ENCODE measurements at regions not wholly inside any gene's neighbourhood (a gene's known extent, or its start where the extent isn't known, plus 50 kb on each side); places are given as distances from the start of the nearest gene placed in this dataset.

DNA sequence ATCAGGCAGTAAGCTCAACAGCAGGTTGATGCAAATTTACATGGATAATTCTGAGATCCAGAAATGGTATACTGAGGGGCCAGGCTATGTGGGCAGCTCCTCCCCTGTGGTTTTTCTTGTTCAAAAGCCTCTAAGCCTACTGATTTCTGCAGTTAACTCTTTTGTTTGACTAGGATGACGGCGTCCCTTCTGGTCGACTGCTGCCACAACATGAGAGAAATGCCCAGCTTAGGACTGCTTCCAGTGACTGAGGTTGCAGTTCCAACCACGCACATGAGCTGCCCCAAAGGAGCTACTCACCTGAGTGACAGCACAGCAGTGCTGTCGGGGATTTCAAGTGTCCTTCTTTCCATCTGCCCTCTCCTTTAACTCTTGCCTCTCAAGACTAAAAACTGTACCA is 973.0 kb upstream of the GHITM start:
- peak; percentile 0 for DNase-seq

DNA sequence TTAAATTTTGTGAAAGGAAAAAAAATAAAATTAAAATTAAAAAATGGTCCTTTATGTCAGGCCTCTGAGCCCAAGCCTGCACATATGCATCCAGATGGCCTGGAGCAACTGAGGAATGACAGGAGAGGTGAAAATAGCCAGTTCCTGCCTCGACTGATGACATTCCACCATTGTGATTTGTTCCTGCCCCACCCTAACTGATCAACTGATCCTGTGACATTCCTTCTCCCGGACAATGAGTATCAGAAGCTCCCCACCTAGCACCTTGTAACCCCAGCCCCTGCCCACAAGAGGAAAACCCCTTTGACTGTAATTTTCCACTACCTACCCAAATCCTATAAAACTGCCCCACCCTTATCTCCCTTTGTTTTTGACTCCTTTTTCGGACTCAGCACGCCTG is 972.2 kb upstream of the GHITM start:
- DNase-seq = no peak

DNA sequence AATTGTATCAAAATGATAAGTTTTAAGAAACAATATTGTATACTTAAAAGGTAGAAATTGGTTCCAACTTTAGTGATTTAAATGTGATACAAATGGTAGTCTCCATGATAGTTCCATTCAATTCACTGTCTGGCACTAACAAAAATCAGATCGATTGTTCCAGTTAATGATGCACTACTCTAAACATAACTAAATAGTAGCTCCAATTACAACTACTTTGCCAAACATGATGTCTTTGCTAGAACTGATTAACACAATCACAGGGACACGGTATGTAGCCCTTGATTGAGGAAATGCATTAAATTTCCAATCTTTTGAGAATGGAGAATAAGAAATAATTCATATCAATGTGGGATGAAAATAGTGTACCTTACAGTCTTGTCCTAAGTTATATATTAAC is 962.4 kb upstream of the GHITM start:
- DNase-seq = no peak

DNA sequence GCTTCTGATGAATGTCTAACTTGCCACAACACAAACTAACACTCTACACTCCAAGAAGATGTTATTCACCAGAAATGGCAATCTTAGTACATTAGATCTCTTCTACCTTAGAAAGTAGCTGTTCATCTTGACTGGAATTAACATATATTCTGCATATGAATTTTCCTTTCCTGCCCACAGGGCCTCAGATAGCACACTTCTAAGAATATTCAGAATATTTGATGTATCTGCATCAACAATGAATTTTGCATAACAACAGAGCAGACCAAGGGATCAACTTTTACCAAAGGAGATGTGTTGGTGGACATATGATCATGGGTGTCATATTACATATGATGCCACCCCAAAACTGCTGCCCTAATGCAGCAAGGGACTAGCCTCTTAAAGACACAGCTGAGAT is 960.8 kb upstream of the GHITM start:
- DNase-seq = no peak

DNA sequence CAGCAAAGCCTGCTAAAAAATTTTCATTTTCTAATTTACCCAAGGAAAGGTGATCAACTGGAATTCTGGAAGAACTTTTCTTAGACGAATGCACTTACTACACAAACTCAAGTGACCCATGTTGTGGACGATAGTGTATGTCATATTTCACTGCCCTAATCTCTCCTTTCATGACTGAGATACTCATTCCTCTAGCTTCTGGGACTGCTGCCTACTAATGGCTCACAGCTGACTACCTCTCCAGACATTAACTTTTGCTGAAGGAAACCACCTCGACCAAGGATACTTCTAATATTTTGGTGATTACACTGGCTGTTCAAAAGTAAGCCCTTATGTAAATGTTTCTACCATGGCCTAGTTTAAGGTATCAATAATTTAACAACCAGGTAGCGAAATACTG is 959.9 kb upstream of the GHITM start:
- no peak for DNase-seq

DNA sequence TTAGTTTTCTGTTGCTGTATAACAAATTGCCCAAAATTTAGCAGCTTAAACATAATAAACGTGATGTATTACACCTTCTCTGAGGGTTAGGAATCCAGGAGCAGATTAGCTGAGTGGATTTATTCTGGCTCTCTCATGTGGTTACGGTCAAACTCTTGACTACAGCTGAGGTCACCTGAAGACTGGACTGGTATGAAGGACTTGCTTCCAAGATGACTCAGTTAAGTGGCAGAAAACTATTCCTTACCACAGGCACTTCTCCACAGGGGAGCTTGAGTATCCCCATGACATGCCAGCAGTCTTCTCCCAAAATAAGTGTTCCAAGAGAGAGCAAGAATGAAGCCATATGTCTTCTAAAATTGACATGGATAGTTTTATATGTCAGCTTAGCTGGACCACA is 957.2 kb upstream of the GHITM start:
- no peak for DNase-seq

DNA sequence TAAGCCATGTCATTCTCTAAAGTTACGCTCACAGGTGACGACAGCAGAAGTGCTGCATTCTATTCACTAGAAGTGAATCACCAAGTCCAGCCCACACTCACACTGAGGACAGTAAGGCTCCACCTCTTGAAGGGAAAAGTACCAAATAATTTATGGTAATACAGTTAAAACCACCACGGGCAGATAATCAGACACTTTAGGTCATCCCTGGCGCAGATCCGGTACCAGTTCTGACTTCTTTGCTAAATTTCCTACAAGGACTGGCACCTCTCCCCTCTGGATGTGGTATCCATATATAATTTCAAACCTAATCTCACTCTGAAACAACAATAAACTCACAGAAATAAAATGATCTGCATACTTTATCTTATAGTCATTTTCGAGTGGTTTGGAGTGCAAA is 954.7 kb upstream of the GHITM start:
- DNase-seq = no peak

DNA sequence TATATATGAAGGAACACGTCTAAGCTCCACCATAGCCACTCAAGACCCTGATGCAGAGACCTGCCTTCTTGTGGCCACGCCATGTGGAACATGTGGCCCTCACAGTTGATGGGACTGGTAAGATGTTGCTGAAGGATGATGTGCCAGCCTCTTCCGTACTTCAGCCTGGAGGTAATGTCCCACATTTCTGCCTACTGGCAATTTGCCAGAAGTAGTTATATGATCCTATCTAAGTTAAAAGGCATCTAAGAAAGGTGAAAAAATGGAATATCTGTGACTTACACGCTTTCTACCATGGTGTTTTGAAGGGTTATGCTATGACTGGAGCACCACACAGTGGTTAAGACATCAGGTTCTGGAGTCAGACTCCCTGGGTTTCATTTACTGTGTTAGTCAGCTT is 948.7 kb upstream of the GHITM start:
- DNase-seq = no peak

DNA sequence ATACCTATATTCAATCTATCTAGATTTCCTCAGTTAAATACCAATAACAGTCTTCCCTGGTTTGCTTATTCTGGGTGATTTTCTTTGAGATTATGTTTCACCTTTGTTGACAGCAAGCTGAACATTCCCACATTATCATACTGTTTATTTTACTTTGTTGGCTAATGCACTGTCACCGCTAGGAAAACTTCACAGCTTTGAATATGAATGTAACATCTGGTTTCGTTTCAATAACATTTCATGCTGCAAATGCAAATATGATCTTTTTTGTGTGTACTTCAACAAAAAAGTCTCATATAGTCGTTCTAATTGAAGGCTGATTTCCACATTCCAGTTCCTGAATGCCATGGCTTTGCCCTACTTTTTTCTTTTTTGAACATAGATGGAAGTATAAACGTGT is 946.3 kb upstream of the GHITM start:
- no peak for DNase-seq

DNA sequence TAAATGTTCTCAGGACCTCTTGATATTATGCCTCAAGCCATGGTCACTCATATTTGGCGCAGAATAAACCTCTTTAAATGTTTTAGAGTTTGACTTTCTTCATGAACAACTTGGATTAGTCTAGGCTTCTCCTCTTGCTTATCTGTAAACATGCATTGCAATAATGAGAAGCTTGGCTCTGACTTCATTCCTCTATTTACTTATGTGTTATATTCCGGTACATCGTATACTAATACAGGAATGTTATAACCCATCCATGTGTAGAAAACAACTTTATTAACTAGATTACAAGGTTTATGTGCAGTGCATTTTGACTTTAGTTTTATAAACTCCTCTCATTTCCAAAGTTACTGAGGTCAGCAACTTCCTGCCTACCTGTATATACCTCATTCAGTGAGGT is 944.3 kb upstream of the GHITM start:
- no peak for DNase-seq

DNA sequence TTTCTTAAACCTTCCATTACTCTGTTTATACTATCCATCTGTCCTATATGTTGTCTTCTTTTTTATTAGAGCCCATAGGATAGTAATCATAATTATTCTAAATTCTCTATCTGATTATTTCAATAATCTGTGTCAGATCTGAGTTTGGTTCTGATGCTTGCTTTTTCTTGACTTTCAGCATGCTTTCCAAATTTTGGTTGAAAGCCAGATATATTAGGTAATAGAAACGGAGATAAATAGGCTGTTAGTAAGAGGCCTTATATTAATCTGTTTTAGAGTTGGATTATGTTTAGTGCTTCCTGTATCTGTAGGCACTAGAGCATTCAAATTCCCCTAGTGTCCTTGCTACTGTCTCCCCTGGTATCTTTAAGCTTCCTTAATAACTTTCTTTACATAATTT is 939.9 kb upstream of the GHITM start:
- no peak for DNase-seq

DNA sequence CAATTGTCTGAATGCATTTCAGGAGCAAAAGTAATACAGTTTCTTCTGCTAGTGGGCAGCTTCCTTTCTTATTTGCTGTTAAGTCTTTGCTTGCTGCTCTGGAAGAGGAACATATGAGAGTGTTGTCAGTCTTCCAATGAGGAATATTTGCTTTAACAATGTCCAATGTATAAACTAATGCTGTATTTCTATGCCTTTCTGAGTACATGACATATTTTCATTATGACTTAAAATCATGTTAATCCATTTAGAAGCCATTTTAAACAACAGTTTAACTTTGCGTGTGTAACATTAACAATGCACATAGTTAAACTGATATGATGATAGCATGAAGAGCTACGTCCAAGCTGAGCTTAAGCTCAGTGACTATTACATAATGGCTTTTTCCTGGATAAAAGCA is 933.4 kb upstream of the GHITM start:
- DNase-seq = no peak

DNA sequence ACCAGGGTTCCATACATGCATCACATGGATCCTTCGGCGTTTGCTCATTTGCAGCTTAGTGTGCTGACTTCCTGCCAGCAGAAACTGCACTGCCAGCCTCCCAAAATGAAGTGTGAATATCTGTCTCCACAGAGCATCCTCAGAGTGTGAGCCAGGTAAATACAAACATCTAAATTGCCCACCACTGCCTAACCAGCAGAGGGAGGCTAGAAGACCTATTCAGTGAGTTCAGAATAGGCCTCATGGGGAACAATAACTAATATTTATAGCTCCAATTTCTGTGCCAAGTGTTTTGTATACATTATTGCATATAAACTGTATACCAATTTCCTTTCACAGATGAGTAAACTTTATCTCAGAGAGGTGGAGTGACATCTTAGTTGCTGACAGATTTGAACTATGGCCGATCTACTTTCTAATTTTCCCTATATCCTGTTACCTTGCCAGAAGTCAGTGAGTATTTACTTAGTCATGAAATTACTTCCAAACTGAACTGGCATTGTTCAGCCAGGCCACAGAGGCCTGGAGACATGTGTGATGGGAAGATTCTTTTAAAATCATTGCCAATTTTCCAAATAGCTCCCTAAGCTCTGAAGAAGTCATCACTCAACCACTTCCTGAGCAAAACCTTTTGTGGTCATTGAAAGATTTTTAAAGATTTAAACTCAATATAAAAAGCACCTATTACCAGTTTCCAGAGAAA is 926.5 kb upstream of the GHITM start:
- DNase-seq = no peak

DNA sequence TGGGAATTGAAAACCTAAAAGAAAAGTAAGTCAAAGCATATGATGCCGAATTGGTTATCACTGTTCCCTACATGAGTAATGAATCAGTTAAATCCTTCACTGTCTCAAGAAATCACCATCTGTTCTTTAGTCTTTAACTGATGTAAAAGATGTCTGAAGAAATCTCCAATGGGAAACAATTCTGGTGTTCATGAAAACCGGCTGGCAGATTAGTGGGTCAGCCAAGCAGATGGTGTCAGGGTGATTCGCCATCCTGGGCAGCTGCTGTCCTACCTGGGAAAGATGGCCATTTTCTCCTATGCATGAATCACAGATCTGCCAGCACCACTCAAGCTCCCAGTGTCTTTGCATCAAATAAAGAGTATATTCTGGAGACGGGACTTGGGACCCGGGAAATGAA is 925.2 kb upstream of the GHITM start:
- DNase-seq = no peak

DNA sequence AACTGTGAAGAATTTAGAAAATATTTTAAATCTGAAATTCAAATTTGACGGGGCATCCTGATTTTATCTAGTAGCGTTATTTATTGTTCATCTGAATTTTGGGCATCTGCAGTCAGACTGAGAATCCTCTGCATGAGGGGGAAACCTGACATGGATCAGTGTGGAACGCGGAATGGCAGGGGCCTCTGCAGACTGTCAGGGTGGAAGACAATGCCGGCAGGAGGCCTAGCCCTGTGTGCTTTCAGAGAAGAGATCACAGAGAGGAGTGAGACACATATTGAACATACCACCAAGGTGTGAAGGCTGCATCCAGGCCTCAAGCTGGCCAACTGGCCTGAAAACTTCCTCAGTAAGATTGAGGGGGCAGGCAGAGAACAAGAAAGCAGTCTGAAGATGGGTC is 921.1 kb upstream of the GHITM start:
- no peak for DNase-seq

DNA sequence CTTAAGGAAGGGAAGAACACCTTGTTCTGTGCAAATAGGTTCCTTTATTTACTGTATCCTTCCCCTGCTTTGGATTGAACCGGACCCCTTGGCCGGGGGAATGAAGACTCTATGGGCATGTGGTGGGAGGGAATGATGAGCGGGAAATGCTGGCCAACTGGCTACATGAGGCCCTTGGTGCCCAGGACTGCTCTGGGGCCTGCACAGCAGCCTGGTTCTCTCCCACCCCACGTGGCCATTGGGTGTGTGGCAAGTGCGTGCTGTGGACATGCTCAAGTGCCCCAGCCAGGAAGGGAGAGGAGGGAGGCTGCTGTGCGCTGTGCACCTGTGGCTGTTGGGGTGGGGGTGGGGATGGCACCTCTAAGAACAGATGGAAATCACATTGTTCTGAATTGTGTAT is 917.0 kb upstream of the GHITM start:
- DNase-seq = no peak

DNA sequence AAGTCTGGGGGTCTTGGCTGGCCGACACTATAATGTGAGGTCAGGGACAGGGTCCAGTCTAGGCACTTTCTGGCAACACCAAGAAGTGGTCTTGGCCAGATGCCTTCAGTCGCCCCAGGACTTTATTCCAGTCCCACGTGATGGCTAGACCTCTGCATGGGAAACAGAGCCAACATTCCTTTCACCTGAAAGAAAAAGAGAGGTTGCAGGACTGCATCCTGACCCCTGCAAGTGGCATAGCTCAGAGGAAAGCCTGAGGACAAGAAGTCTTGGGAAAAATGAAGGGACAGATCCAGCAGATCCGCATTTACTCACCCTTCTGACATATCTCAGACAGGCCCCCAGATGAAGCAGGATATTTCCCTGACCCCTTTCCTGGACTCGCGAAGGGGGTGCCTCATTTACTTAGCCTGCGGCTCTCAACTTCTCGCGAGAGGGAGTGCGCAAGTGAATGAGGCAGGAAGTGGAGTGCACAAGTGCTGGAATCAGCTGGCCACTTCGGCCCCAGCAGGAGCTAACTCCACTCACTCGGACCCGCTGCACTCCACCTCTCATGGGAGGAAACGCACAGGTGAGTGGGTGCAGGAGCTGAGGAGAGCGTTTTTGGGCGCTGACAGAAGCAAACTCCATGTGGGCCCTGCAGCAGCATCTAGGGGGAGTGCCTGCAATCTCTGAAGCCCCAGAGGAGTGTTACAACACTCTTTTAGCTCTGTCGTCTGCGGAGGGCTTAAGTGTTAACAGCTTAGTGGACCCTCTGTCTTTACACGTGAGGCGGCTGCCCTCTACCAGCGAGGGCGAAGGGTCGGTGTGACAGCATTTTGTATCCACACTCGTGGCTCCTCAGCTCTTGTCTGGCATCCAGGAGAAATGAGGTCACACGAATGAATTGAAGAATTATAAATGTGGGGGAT is 916.2 kb upstream of the GHITM start:
- no peak for DNase-seq

DNA sequence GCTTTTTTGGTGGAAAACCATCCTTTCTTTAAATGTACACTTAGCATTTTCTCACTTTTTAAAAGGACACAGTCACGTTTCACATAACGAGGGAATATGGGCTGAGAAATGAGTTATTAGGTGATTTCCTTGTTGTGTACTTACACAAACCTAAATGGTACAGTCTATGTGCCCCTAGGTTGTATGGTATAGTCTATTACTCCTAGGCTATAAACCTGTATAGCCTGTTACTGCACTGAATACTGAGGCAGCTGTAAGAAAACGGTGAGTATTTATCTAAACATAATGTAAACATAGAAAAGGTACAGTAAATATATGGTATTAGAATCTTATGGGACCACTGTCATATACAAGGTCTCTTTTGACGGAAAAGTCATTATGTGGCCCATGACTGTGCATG is 913.5 kb upstream of the GHITM start:
- DNase-seq = no peak

DNA sequence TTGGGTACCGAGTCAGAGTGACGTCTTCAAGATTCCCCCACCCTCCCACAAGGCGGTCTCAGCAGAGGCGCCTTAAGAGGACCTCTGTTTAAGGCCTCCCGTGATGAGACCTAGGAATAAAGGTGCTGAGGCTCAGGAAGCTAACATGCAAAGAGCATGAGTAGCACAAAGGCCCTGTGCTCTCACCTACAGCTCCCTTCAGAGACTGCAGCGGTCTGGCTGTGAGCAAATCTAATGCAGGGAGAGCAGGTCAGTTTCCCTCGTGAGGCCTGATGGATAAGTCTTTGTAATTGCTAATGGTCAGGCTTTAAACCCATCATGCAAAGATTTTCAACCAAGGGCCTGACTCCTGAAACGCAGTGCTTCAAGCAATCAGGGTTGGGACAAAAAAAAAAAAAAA is 909.3 kb upstream of the GHITM start:
- DNase-seq = no peak

DNA sequence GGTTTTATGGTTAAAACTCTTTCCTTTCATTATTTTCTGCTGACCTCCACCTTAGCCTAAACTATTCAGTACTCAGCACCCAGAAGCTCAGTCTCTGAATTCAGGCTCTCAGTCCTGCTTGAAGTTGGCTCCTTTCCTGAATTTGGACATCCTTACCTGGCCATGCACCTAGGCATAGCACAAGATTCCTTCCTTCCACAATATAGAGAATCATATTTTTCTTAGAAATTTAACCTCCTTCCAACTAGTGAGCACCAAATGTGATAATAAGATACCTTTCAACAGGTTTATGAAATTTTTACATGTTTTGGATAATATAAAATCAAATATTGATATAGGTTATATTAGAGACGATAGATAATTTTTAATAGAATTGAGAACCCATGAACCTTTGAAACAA is 905.6 kb upstream of the GHITM start:
- no peak for DNase-seq

DNA sequence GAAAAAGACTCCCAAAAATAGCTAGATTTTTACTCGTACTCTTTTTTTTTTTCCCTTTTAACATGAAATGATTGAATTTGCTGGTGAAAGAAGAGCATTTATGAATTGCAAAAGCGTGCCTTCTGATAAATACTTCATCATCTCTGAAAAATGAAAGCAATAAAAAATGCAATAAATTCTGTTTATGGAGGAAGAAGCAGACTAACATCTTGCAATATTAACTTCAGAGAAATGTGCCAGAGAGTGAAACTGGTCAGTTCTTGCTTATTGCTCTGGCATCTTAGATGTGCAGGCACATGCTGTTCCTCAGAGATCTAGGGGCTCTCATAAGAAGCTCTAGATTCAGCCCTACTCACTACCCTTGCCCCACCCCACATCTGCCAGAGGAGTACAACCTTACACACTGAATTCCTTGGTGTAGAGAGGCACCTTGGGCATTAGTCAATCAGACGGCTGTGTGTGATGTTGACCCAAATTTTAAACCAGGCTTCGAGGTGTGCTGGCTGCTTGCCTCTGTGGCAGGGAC is 891.1 kb upstream of the GHITM start:
- DNase-seq = no peak

DNA sequence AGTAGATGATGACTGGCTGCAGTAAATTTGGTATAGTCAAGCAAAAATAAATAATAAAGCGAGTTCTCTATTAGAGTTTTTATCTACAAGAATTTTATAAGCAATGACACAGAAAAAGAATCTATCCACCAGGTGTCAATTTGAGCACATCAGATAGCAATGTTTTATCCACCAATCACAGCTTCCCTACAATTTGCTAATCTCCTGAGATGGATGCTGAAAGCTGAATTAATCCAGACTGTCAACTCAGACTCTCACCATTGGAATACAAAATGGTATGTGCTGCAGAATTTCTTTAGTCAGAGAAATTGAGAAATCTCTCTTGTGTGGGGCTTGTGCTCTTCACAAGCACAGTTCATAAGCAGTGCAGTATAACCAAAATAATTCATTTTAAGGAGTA is 888.9 kb upstream of the GHITM start:
- DNase-seq = no peak

DNA sequence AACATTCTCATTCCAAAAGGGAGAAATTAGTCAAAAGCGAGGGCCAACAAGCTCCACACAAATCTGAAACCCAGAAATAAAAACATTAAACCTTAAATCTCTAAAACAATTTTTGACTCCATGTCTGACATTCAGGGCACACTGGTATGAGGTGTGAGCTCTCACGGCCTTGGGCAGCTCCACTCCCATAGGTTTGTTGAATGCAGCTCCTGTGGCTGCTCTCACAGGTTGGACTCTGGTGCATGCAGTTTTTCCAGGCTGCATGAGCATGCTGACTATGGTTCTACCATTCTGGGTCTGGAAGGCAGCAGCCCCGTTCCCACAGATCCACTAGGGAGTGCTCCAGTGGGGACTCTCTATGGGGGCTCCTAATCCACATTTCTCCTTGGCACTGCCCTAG is 887.1 kb upstream of the GHITM start:
- DNase-seq = no peak

DNA sequence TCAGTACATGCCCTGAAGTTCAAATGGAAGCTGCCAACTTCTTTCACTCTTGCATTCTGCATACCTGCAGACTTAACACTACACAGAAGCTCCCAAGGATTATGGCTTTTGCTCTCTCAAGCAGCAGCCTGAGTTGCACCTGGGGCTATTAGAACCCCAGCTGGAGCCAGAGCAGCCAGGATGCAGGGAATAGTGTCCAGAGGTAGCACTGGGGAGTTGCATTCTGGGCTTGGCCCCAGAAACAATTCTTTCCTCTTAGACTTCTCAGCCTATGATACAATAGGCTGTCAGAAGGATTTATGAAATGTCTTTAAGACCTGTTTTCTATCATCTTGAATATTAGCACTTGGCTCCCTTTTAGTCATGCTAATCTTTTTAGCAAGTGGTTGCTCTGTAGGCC is 886.7 kb upstream of the GHITM start:
- DNase-seq = no peak

Data from hematopoietic multipotent progenitor cell treated with erythropoietin and hydrocortisone succinate and interleukin-3 and kit ligand, for 4 days (in vitro differentiated cells).